ENCODE measurements at regions not wholly inside any gene's neighbourhood (a gene's known extent, or its start where the extent isn't known, plus 50 kb on each side); places are given as distances from the start of the nearest gene placed in this dataset.

- TF ChIP-seq, protein P1, sequence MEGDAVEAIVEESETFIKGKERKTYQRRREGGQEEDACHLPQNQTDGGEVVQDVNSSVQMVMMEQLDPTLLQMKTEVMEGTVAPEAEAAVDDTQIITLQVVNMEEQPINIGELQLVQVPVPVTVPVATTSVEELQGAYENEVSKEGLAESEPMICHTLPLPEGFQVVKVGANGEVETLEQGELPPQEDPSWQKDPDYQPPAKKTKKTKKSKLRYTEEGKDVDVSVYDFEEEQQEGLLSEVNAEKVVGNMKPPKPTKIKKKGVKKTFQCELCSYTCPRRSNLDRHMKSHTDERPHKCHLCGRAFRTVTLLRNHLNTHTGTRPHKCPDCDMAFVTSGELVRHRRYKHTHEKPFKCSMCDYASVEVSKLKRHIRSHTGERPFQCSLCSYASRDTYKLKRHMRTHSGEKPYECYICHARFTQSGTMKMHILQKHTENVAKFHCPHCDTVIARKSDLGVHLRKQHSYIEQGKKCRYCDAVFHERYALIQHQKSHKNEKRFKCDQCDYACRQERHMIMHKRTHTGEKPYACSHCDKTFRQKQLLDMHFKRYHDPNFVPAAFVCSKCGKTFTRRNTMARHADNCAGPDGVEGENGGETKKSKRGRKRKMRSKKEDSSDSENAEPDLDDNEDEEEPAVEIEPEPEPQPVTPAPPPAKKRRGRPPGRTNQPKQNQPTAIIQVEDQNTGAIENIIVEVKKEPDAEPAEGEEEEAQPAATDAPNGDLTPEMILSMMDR (IDR thresholded peaks at IDR 0.05; ENCODE audit: borderline replicate concordance, extremely low read depth, low read length, poor library complexity, severe bottlenecking), result no peak
- TF ChIP-seq EZH2 (IDR thresholded peaks at IDR 0.05; ENCODE audit: borderline replicate concordance, low read depth, low read length, severe bottlenecking), result no peak
Measured at GRCh38 chr5:159533197-159533596, 202.9 kb upstream of the IL12B start.
